ENCODE measurements at regions not wholly inside any gene's neighbourhood (a gene's known extent, or its start where the extent isn't known, plus 50 kb on each side); places are given as distances from the start of the nearest gene placed in this dataset.

GRCh38 chr20:6295867-6296256, 173.0 kb upstream of the FERMT1 start:
- no peaks in the 10 kb centered on the region for H3K9me3 ChIP-seq (ENCODE audit: control insufficient read depth in 4 of 4, insufficient read depth in 3 of 4, low read length in 3 of 4)
- H3K4me1 ChIP-seq (ENCODE audit: control insufficient read depth in 5 of 5, insufficient read depth in 5 of 5, low read length in 5 of 5): peaks cover 0 to 20% (median 0%) of the 10 kb centered on the region in 5 donors
- no peaks in the 10 kb centered on the region for H3K27me3 ChIP-seq (ENCODE audit: control insufficient read depth in 3 of 3, insufficient read depth in 3 of 3, low read length in 2 of 3)
- ATAC-seq (ENCODE audit: insufficient read depth, low FRiP score) (no peak), DNase-seq (no peak)
- no peak overlapping the region for H3K27ac ChIP-seq (ENCODE audit: low read depth in 1 of 2, low read length in 1 of 2)
- TF ChIP-seq CTCF (IDR thresholded peaks at IDR 0.05; ENCODE audit: control extremely low read depth, extremely low read depth): no peak
- no peaks in the 10 kb centered on the region for H3K36me3 ChIP-seq (ENCODE audit: control insufficient read depth in 4 of 4, insufficient read depth in 4 of 4, low read length in 4 of 4)
- H3K9ac ChIP-seq (ENCODE audit: insufficient read depth in 1 of 2, low read length in 2 of 2): no peak overlapping the region
- no peak overlapping the region for H3K4me3 ChIP-seq

DNA sequence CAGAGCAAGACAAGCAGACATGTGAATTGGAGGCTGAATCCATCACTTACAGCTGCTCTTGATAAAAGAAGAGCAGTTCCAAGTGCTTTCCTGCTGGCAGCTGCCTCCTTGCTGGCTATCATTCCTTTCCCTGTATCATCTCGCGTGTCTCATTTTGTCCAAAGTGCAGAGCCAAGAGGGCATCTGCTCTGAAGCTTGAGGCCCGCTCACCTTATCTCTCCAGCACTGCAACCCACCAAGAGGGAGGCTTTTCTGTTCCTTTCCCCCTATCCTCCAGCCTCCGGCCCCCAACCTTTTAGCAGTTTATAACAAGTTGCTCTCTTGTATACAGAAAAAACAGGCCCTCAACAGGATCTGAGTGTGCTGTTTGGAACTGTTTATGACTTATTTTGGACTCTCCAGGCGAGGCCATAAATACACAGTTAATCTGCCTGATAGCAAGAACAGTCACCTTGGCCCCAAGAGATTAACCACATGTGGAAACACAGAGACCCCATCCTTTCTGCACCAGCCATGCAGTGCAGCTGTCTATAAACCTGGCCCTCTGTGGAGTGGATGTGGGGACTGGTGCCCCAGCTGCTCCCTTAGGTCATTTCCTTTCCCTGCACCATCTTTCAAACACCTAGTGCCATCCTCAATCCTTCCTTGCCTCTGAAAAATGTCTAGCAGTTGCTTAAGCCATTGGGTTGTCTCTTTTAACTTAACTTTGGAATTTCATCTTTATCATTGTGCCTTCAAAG, 172.5 kb upstream of the FERMT1 start:
- Histone ChIP-seq H3K27ac (ENCODE audit: low read depth in 1 of 2, low read length in 1 of 2) (no peak overlapping the region), H3K9ac (ENCODE audit: insufficient read depth in 1 of 2, low read length in 2 of 2) (no peak overlapping the region), H3K4me1 (ENCODE audit: control insufficient read depth in 5 of 5, insufficient read depth in 5 of 5, low read length in 5 of 5) (peaks cover 0 to 20% (median 0%) of the 10 kb centered on the region in 5 donors), H3K36me3 (ENCODE audit: control insufficient read depth in 4 of 4, insufficient read depth in 4 of 4, low read length in 4 of 4) (no peaks in the 10 kb centered on the region), H3K27me3 (ENCODE audit: control insufficient read depth in 3 of 3, insufficient read depth in 3 of 3, low read length in 2 of 3) (no peaks in the 10 kb centered on the region), H3K4me3 (no peak overlapping the region), H3K9me3 (ENCODE audit: control insufficient read depth in 4 of 4, insufficient read depth in 3 of 4, low read length in 3 of 4) (no peaks in the 10 kb centered on the region)
- ATAC-seq (ENCODE audit: insufficient read depth, low FRiP score) (no peak), DNase-seq (peak; percentile 46 to 79 (median 72))
- 50 to 60% methylated on average over 5 of the region's 5 CpGs for WGBS, 2 donors
- TF ChIP-seq CTCF (IDR thresholded peaks at IDR 0.05; ENCODE audit: control extremely low read depth, extremely low read depth): no peak

DNA sequence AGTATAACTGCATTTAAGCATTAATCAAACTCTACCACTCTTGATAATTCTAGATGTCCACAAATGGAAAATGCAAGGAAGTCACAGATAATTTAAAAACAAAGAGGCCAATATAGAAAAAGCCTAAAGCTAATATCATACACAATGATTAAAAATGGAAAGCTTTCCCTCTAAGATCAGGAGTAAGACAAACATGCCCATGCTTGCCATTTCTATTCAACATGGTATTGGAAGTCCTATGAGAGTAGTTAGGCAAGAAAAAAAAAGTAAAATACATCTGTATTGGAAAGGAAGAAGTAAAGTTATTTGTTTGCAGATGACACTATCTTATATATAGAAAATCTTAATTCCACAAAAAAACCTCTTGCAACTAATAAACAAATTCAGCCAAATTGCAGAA, 164.6 kb upstream of the FERMT1 start:
- TF ChIP-seq CTCF (IDR thresholded peaks at IDR 0.05; ENCODE audit: control extremely low read depth, extremely low read depth): no peak
- Histone ChIP-seq H3K36me3 (ENCODE audit: control insufficient read depth in 4 of 4, insufficient read depth in 4 of 4, low read length in 4 of 4) (no peaks in the 10 kb centered on the region), H3K9me3 (ENCODE audit: control insufficient read depth in 4 of 4, insufficient read depth in 3 of 4, low read length in 3 of 4) (peaks cover 0 to 9% (median 5%) of the 10 kb centered on the region in 4 donors), H3K4me1 (ENCODE audit: control insufficient read depth in 5 of 5, insufficient read depth in 5 of 5, low read length in 5 of 5) (no peaks in the 10 kb centered on the region), H3K27me3 (ENCODE audit: control insufficient read depth in 3 of 3, insufficient read depth in 3 of 3, low read length in 2 of 3) (no peaks in the 10 kb centered on the region), H3K4me3 (no peak overlapping the region), H3K27ac (ENCODE audit: low read depth in 1 of 2, low read length in 1 of 2) (no peak overlapping the region), H3K9ac (ENCODE audit: insufficient read depth in 1 of 2, low read length in 2 of 2) (no peak overlapping the region)
- ATAC-seq (ENCODE audit: insufficient read depth, low FRiP score) (no peak), DNase-seq (no peak)

DNA sequence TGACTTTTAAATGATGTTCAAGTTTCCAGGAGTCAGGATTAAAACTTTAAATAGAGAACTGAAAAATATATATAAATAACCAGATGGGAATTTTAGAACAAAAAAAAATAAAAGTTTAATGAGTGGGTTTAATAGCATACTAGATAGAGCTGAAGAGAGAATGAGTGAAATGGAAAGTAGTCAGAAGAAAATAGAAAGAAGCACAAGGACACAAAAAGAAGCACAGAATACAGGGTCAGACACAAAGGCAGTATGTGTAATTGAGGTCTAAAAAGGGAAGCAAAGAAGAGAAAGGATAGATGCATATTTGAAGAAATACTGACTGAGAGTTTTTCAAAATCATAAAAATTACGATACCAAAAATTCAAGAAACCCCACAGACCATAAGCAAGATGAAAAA, 159.8 kb upstream of the FERMT1 start:
- Histone ChIP-seq H3K27me3 (ENCODE audit: control insufficient read depth in 3 of 3, insufficient read depth in 3 of 3, low read length in 2 of 3) (no peaks in the 10 kb centered on the region), H3K4me3 (no peak overlapping the region), H3K27ac (ENCODE audit: low read depth in 1 of 2, low read length in 1 of 2) (no peak overlapping the region), H3K9ac (ENCODE audit: insufficient read depth in 1 of 2, low read length in 2 of 2) (no peak overlapping the region), H3K4me1 (ENCODE audit: control insufficient read depth in 5 of 5, insufficient read depth in 5 of 5, low read length in 5 of 5) (peaks cover 0 to 5% (median 0%) of the 10 kb centered on the region in 5 donors), H3K36me3 (ENCODE audit: control insufficient read depth in 4 of 4, insufficient read depth in 4 of 4, low read length in 4 of 4) (no peaks in the 10 kb centered on the region), H3K9me3 (ENCODE audit: control insufficient read depth in 4 of 4, insufficient read depth in 3 of 4, low read length in 3 of 4) (peaks cover 0 to 12% (median 6%) of the 10 kb centered on the region in 4 donors)
- no peak for TF ChIP-seq CTCF (IDR thresholded peaks at IDR 0.05; ENCODE audit: control extremely low read depth, extremely low read depth)
- DNase-seq (no peak), ATAC-seq (ENCODE audit: insufficient read depth, low FRiP score) (no peak)
- 76 to 92% methylated on average over 1 of the region's 1 CpG for WGBS, 2 donors
